ENCODE measurements at regions not wholly inside any gene's neighbourhood (a gene's known extent, or its start where the extent isn't known, plus 50 kb on each side); places are given as distances from the start of the nearest gene placed in this dataset.
A peak's percentile ranks its signal among the peaks of the same experiment; 100 is the strongest.

GRCh38 chr14:71646518-71646917 is 285.7 kb upstream of the RGS6 start:
- no peak for DNase-seq (ENCODE audit: extremely low read depth in 1 of 11, low read depth in 9 of 11, low spot score in 4 of 11)

GRCh38 chr14:71647086-71647784 is 285.0 kb upstream of the RGS6 start:
- DNase-seq (ENCODE audit: extremely low read depth in 1 of 11, low read depth in 9 of 11, low spot score in 4 of 11) = peak in 5 of 11 donors; percentile 18 to 65 (median 47)

GRCh38 chr14:71648725-71649124 is 283.5 kb upstream of the RGS6 start:
- DNase-seq (ENCODE audit: extremely low read depth in 1 of 11, low read depth in 9 of 11, low spot score in 4 of 11) = no peak

GRCh38 chr14:71650187-71650755 is 282.0 kb upstream of the RGS6 start:
- DNase-seq (ENCODE audit: extremely low read depth in 1 of 11, low read depth in 9 of 11, low spot score in 4 of 11) = no peak

GRCh38 chr14:71651228-71651627 is 281.0 kb upstream of the RGS6 start:
- DNase-seq (ENCODE audit: extremely low read depth in 1 of 11, low read depth in 9 of 11, low spot score in 4 of 11) = peak in 8 of 11 donors; percentile 34 to 69 (median 64)

- DNase-seq (ENCODE audit: extremely low read depth in 1 of 11, low read depth in 9 of 11, low spot score in 4 of 11) = no peak
Observed at GRCh38 chr14:71652368-71652767, 279.9 kb upstream of the RGS6 start.

GRCh38 chr14:71654810-71655209 is 277.4 kb upstream of the RGS6 start:
- no peak for DNase-seq (ENCODE audit: extremely low read depth in 1 of 11, low read depth in 9 of 11, low spot score in 4 of 11)

GRCh38 chr14:71658261-71658860 is 273.9 kb upstream of the RGS6 start:
- no peak for DNase-seq (ENCODE audit: extremely low read depth in 1 of 11, low read depth in 9 of 11, low spot score in 4 of 11)

- no peak for DNase-seq (ENCODE audit: extremely low read depth in 1 of 11, low read depth in 9 of 11, low spot score in 4 of 11)
Observed at GRCh38 chr14:71659159-71659558, 273.1 kb upstream of the RGS6 start.

GRCh38 chr14:71661441-71661840 is 270.8 kb upstream of the RGS6 start:
- no peak for DNase-seq (ENCODE audit: extremely low read depth in 1 of 11, low read depth in 9 of 11, low spot score in 4 of 11)

GRCh38 chr14:71662291-71662790 is 269.9 kb upstream of the RGS6 start:
- no peak for DNase-seq (ENCODE audit: extremely low read depth in 1 of 11, low read depth in 9 of 11, low spot score in 4 of 11)

- no peak for DNase-seq (ENCODE audit: extremely low read depth in 1 of 11, low read depth in 9 of 11, low spot score in 4 of 11)
Observed at GRCh38 chr14:71665157-71665556, 267.1 kb upstream of the RGS6 start.

GRCh38 chr14:71665781-71666180 is 266.4 kb upstream of the RGS6 start:
- DNase-seq (ENCODE audit: extremely low read depth in 1 of 11, low read depth in 9 of 11, low spot score in 4 of 11) = no peak

GRCh38 chr14:71666571-71667145 is 265.6 kb upstream of the RGS6 start:
- no peak for DNase-seq (ENCODE audit: extremely low read depth in 1 of 11, low read depth in 9 of 11, low spot score in 4 of 11)

- DNase-seq (ENCODE audit: extremely low read depth in 1 of 11, low read depth in 9 of 11, low spot score in 4 of 11) = no peak
Observed at GRCh38 chr14:71668186-71668912, 263.9 kb upstream of the RGS6 start.

GRCh38 chr14:71672596-71672995 is 259.6 kb upstream of the RGS6 start:
- no peak for DNase-seq (ENCODE audit: extremely low read depth in 1 of 11, low read depth in 9 of 11, low spot score in 4 of 11)

GRCh38 chr14:71675126-71675899 is 256.9 kb upstream of the RGS6 start:
- no peak for DNase-seq (ENCODE audit: extremely low read depth in 1 of 11, low read depth in 9 of 11, low spot score in 4 of 11)

GRCh38 chr14:71675900-71676287 is 256.3 kb upstream of the RGS6 start:
- DNase-seq (ENCODE audit: extremely low read depth in 1 of 11, low read depth in 9 of 11, low spot score in 4 of 11) = no peak
